SK-N-SH treated with all-trans-retinoic acid at 6 μM for 48 hours (cell line): ENCODE measurements at regions not wholly inside any gene's neighbourhood (a gene's known extent, or its start where the extent isn't known, plus 50 kb on each side); places are given as distances from the start of the nearest gene placed in this dataset.

Source experiments
- ATAC-seq: fragments of 200-7000 bp; cut with Tn5 transposase; 3 replicates; pipeline ENCODE4 v1.9.1; 2020; ENCODE audit warnings: mild to moderate bottlenecking, moderate library complexity
- ARNTL ChIP-seq: fragments of 450-650 bp; formaldehyde crosslinking; IDR thresholded peaks from 2 replicates; pipeline ENCODE4 v1.5.0; 2020; ENCODE audit warnings: low read depth, mild to moderate bottlenecking, moderate library complexity, borderline replicate concordance
- BACH2 ChIP-seq: fragments of 250-450 bp; sonication (Bioruptor Pico); IDR thresholded peaks from 2 replicates; pipeline ENCODE4 v1.9.0; 2021; ENCODE audit warnings: mild to moderate bottlenecking, borderline replicate concordance
- ESRRG ChIP-seq: fragments of 250-450 bp; sonication (Bioruptor Pico); IDR thresholded peaks from 2 replicates; pipeline ENCODE4 v1.6.1; 2021; ENCODE audit warnings: mild to moderate bottlenecking
- GLIS3 ChIP-seq: fragments of 250-450 bp; sonication (Bioruptor Pico); IDR thresholded peaks from 2 replicates; pipeline ENCODE4 v1.5.0; 2020; ENCODE audit warnings: mild to moderate bottlenecking, moderate library complexity
- ISL1 ChIP-seq: fragments of 250-450 bp; sonication (Bioruptor Pico); IDR thresholded peaks from 2 replicates; pipeline ENCODE4 v2.1.2; 2022; ENCODE audit warnings: mild to moderate bottlenecking, moderate library complexity
- OSR1 ChIP-seq: fragments of 250-450 bp; sonication (Bioruptor Pico); IDR thresholded peaks from 2 replicates; pipeline ENCODE4 v1.8.0; 2022; ENCODE audit warnings: moderate library complexity, mild to moderate bottlenecking, inconsistent platforms
- PPARA ChIP-seq: fragments of 250-450 bp; sonication (Bioruptor Pico); IDR thresholded peaks from 2 replicates; pipeline ENCODE4 v1.5.0; 2020; ENCODE audit warnings: mild to moderate bottlenecking, borderline replicate concordance
- RARB ChIP-seq: fragments of 250-450 bp; sonication (Bioruptor Pico); IDR thresholded peaks from 2 replicates; pipeline ENCODE4 v1.8.0; 2021; ENCODE audit warnings: mild to moderate bottlenecking, moderate library complexity
- SNAI2 ChIP-seq: fragments of 250-450 bp; sonication (Bioruptor Pico); IDR thresholded peaks from 2 replicates; pipeline ENCODE4 v1.5.0; 2020; ENCODE audit warnings: mild to moderate bottlenecking, moderate library complexity
- TCF4 ChIP-seq: fragments of 250-450 bp; sonication (Bioruptor Pico); IDR thresholded peaks from 2 replicates; pipeline ENCODE4 v1.8.0; 2021; ENCODE audit warnings: mild to moderate bottlenecking, moderate library complexity, borderline replicate concordance
- TSHZ2 ChIP-seq: fragments of 250-450 bp; sonication (Bioruptor Pico); IDR thresholded peaks from 2 replicates; pipeline ENCODE4 v1.5.0; 2020; ENCODE audit warnings: mild to moderate bottlenecking, moderate library complexity
- ZC3H10 ChIP-seq: fragments of 250-450 bp; sonication (Bioruptor Pico); IDR thresholded peaks from 2 replicates; pipeline ENCODE4 v1.5.1; 2021; ENCODE audit warnings: mild to moderate bottlenecking, moderate library complexity
- ZFP3 ChIP-seq: fragments of 250-450 bp; sonication (Bioruptor Pico); IDR thresholded peaks from 2 replicates; pipeline ENCODE4 v1.5.0; 2020; ENCODE audit warnings: mild to moderate bottlenecking, moderate library complexity
- ZNF565 ChIP-seq: fragments of 450-650 bp; formaldehyde crosslinking; conservative IDR thresholded peaks from 2 replicates; pipeline ENCODE4 v1.5.0; 2020; ENCODE audit warnings: low read depth, mild to moderate bottlenecking, moderate library complexity
- ZNF70 ChIP-seq: fragments of 450-650 bp; formaldehyde crosslinking; IDR thresholded peaks from 2 replicates; pipeline ENCODE4 v1.5.0; 2020; ENCODE audit warnings: mild to moderate bottlenecking, moderate library complexity
- ZNF8 ChIP-seq: fragments of 450-650 bp; formaldehyde crosslinking; IDR thresholded peaks from 2 replicates; pipeline ENCODE4 v1.5.0; 2020; ENCODE audit warnings: mild to moderate bottlenecking, moderate library complexity
- TF ChIP-seq, protein P1 (sequence below): fragments of 250-450 bp; sonication (Bioruptor Pico); IDR thresholded peaks from 2 replicates; pipeline ENCODE4 v1.8.0; 2021; ENCODE audit warnings: low read depth, mild to moderate bottlenecking, moderate library complexity, borderline replicate concordance
- TF ChIP-seq, protein P2 (sequence below): fragments of 250-450 bp; sonication (Bioruptor Pico); IDR thresholded peaks from 2 replicates; pipeline ENCODE4 v1.5.1; 2020; ENCODE audit warnings: low read depth, mild to moderate bottlenecking, moderate library complexity
- TF ChIP-seq, protein P3 (sequence below): fragments of 250-450 bp; sonication (Bioruptor Pico); IDR thresholded peaks from 2 replicates; pipeline ENCODE4 v1.8.0; 2020; ENCODE audit warnings: mild to moderate bottlenecking, moderate library complexity, borderline replicate concordance
- TF ChIP-seq, protein P4 (sequence below): fragments of 250-450 bp; sonication (Bioruptor Pico); IDR thresholded peaks from 2 replicates; pipeline ENCODE4 v1.5.1; 2021; ENCODE audit warnings: mild to moderate bottlenecking, moderate library complexity

DNA sequence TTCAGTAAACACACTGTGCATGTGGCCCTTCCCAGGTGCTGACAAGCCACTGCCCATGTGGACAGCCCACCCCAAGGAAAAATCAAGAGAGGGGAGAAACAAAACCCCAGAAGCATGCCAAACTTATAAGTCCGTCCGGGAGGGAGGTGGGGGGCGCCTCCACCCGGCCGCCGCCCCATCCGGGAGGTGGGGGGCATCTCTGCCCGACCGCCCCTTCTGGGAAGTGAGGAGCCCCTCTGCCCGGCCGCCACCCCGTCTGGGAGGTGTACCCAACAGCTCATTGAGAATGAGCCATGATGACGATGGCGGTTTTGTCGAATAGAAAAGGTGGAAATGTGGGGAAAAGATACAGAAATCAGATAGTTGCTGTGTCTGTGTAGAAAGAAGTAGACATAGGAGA, 53.8 kb upstream of the C2CD4B start:
- no peak for TF ChIP-seq ZNF8 (CRISPR knock-in tag)
- no peak for TF ChIP-seq ARNTL (CRISPR knock-in tag)
- no peak for TF ChIP-seq ZFP3 (CRISPR knock-in tag)
- TF ChIP-seq, protein P1, sequence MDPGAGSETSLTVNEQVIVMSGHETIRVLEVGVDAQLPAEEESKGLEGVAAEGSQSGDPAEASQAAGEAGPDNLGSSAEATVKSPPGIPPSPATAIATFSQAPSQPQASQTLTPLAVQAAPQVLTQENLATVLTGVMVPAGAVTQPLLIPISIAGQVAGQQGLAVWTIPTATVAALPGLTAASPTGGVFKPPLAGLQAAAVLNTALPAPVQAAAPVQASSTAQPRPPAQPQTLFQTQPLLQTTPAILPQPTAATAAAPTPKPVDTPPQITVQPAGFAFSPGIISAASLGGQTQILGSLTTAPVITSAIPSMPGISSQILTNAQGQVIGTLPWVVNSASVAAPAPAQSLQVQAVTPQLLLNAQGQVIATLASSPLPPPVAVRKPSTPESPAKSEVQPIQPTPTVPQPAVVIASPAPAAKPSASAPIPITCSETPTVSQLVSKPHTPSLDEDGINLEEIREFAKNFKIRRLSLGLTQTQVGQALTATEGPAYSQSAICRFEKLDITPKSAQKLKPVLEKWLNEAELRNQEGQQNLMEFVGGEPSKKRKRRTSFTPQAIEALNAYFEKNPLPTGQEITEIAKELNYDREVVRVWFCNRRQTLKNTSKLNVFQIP (CRISPR knock-in tag): no peak
- TF ChIP-seq, protein P2, sequence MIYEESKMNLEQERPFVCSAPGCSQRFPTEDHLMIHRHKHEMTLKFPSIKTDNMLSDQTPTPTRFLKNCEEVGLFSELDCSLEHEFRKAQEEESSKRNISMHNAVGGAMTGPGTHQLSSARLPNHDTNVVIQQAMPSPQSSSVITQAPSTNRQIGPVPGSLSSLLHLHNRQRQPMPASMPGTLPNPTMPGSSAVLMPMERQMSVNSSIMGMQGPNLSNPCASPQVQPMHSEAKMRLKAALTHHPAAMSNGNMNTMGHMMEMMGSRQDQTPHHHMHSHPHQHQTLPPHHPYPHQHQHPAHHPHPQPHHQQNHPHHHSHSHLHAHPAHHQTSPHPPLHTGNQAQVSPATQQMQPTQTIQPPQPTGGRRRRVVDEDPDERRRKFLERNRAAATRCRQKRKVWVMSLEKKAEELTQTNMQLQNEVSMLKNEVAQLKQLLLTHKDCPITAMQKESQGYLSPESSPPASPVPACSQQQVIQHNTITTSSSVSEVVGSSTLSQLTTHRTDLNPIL (CRISPR knock-in tag): no peak
- TF ChIP-seq BACH2: no peak
- TF ChIP-seq OSR1 (CRISPR knock-in tag): no peak
- no peak for TF ChIP-seq TSHZ2 (CRISPR knock-in tag)
- no peak for TF ChIP-seq SNAI2 (CRISPR knock-in tag)
- no peak for TF ChIP-seq ZC3H10 (CRISPR knock-in tag)
- TF ChIP-seq RARB (CRISPR knock-in tag): no peak
- no peak for TF ChIP-seq ESRRG (CRISPR knock-in tag)
- TF ChIP-seq, protein P3, sequence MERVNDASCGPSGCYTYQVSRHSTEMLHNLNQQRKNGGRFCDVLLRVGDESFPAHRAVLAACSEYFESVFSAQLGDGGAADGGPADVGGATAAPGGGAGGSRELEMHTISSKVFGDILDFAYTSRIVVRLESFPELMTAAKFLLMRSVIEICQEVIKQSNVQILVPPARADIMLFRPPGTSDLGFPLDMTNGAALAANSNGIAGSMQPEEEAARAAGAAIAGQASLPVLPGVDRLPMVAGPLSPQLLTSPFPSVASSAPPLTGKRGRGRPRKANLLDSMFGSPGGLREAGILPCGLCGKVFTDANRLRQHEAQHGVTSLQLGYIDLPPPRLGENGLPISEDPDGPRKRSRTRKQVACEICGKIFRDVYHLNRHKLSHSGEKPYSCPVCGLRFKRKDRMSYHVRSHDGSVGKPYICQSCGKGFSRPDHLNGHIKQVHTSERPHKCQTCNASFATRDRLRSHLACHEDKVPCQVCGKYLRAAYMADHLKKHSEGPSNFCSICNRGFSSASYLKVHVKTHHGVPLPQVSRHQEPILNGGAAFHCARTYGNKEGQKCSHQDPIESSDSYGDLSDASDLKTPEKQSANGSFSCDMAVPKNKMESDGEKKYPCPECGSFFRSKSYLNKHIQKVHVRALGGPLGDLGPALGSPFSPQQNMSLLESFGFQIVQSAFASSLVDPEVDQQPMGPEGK (CRISPR knock-in tag): no peak
- no peak for TF ChIP-seq TCF4
- TF ChIP-seq ZNF70 (CRISPR knock-in tag): no peak
- no peak for TF ChIP-seq PPARA (CRISPR knock-in tag)
- TF ChIP-seq ZNF565 (CRISPR knock-in tag): no peak
- TF ChIP-seq GLIS3 (CRISPR knock-in tag): no peak
- ATAC-seq: no peak

- TF ChIP-seq ARNTL (CRISPR knock-in tag) (no peak), SNAI2 (CRISPR knock-in tag) (no peak), TSHZ2 (CRISPR knock-in tag) (no peak), ISL1 (CRISPR knock-in tag) (no peak)
Observed at GRCh38 chr15:62219799-62220198, 54.7 kb upstream of the C2CD4B start.

DNA sequence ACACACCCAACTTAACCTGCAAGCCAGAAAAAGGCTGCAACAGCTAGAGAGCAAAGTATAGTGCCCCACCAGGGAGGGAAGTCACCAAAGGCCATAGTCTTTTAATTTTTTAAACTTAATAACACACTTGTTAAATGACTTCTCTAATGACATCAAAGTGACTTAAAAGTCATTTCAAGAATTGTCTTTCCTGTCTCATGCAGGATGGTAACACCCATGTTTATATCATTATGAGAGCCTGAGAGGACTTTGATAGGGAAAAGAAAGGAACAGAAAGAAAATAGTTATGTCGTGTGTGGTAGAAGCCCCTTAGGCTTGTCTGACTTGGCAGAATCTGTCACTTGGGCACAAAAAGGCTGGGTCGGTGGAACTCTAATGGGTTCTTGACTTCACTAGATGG, 57.9 kb upstream of the C2CD4B start:
- TF ChIP-seq PPARA (CRISPR knock-in tag) (no peak), ARNTL (CRISPR knock-in tag) (no peak), ESRRG (CRISPR knock-in tag) (no peak), ZFP3 (CRISPR knock-in tag) (no peak)
- TF ChIP-seq, protein P4, sequence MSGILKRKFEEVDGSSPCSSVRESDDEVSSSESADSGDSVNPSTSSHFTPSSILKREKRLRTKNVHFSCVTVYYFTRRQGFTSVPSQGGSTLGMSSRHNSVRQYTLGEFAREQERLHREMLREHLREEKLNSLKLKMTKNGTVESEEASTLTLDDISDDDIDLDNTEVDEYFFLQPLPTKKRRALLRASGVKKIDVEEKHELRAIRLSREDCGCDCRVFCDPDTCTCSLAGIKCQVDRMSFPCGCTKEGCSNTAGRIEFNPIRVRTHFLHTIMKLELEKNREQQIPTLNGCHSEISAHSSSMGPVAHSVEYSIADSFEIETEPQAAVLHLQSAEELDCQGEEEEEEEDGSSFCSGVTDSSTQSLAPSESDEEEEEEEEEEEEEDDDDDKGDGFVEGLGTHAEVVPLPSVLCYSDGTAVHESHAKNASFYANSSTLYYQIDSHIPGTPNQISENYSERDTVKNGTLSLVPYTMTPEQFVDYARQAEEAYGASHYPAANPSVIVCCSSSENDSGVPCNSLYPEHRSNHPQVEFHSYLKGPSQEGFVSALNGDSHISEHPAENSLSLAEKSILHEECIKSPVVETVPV: no peak
- no peak for ATAC-seq

More at GRCh38 chr15:62219799-62220198, 54.7 kb upstream of the C2CD4B start:
- no peak for ATAC-seq
